HepG2 (cell line): ENCODE measurements at regions not wholly inside any gene's neighbourhood (a gene's known extent, or its start where the extent isn't known, plus 50 kb on each side); places are given as distances from the start of the nearest gene placed in this dataset.

ENCODE experiments used
- ATAC-seq: fragments of 200-7000 bp; cut with Tn5 transposase; 3 replicates; pipeline ENCODE4 v1.9.1; 2020; ENCODE audit warnings: mild to moderate bottlenecking, moderate library complexity
- BruUV-seq: library from RNA; stranded (reverse); fragments of 400-500 nt; replicated peaks from 2 replicates; lab custom pipeline; 2021; lab: Mats Ljungman, UMichigan
- CTCF ChIA-PET: fragments of 300-600 bp; formaldehyde crosslinking; extraction: SDS; loops from one replicate; lab custom pipeline; 2021; ENCODE audit warnings: low total read pairs, inconsistent platforms, low intra/inter-chr PET ratio; lab: Yijun Ruan, JAX
- POLR2A ChIA-PET: fragments of 350-600 bp; sonication (Branson Sonifier 250); formaldehyde crosslinking; loops from one replicate; lab custom pipeline; 2020; ENCODE audit warnings: antibody characterized with exemption, inconsistent platforms; lab: Yijun Ruan, JAX
- DNase-seq: peaks from one replicate; pipeline ENCODE4 v3.0.0-alpha.2; 2015; ENCODE audit warnings: low spot score
- FAIRE-seq: peaks from 3 replicates; lab custom pipeline; 2011; peaks lifted over from hg19 to GRCh38; lab: Jason Lieb, UNC
- H2AFZ ChIP-seq: one replicate; pipeline ENCODE4 v1.6.1; 2011; ENCODE audit warnings: low read length, inconsistent platforms
- H3K27ac ChIP-seq: fragments of 300-600 bp; 3 replicates; pipeline ENCODE4 v1.8.0; 2011; ENCODE audit warnings: mixed run types, mild to moderate bottlenecking, mixed read lengths, low read length, inconsistent platforms; ENCODE audit not compliant: insufficient read depth; ENCODE audit errors: extremely low read length
- H3K27me3 ChIP-seq, 2 experiments: fragments of 200-600 bp in 1 of 2; 2 replicates in 1 of 2; 3 replicates in 1 of 2; pipeline versions ENCODE4 v1.6.0 to v1.8.0; 2011; ENCODE audit warnings: low read length in 2 of 2, mild to moderate bottlenecking in 2 of 2, moderate library complexity in 2 of 2, inconsistent platforms in 1 of 2; ENCODE audit not compliant: insufficient read depth in 2 of 2, control insufficient read depth in 1 of 2
- H3K36me3 ChIP-seq, 2 experiments: fragments of 200-600 bp in 1 of 2; replicated peaks in 1 of 2; 2 replicates in 1 of 2; 3 replicates in 1 of 2; pipeline versions ENCODE4 v1.5.1 to v1.8.0; 2011; ENCODE audit warnings: low read length in 2 of 2, inconsistent platforms in 1 of 2; ENCODE audit not compliant: insufficient read depth in 2 of 2, control insufficient read depth in 1 of 2
- H3K4me1 ChIP-seq: 2 replicates; pipeline ENCODE4 v1.5.1; 2012; ENCODE audit warnings: low read length, inconsistent platforms; ENCODE audit not compliant: insufficient read depth
- H3K4me2 ChIP-seq: 2 replicates; pipeline ENCODE4 v1.6.0; 2011; ENCODE audit warnings: low read depth, low read length, inconsistent platforms
- H3K4me3 ChIP-seq, 3 experiments: fragments of 200-600 bp in 1 of 3; sonication (generic), shearing (Covaris generic) in 1 of 3; replicated peaks in 1 of 3; 2 replicates each; pipeline ENCODE4 v1.5.1; 2011 to 2016; ENCODE audit warnings: low read length in 3 of 3, inconsistent platforms in 2 of 3, low read depth in 2 of 3, mild to moderate bottlenecking in 2 of 3, control low read depth in 1 of 3, mixed read lengths in 1 of 3; ENCODE audit not compliant: insufficient read depth in 1 of 3
- H3K79me2 ChIP-seq: one replicate; pipeline ENCODE4 v1.6.1; 2011; ENCODE audit warnings: low read length, inconsistent platforms; ENCODE audit not compliant: insufficient read depth
- H3K9ac ChIP-seq: 2 replicates; pipeline ENCODE4 v1.6.0; 2011; ENCODE audit warnings: mild to moderate bottlenecking, low read depth, low read length, inconsistent platforms; ENCODE audit not compliant: insufficient read depth
- H3K9me3 ChIP-seq: 2 replicates; pipeline ENCODE4 v1.5.1; 2012; ENCODE audit warnings: mild to moderate bottlenecking, low read length
- H4K20me1 ChIP-seq: 2 replicates; pipeline ENCODE4 v1.6.0; 2011; ENCODE audit warnings: inconsistent platforms, mild to moderate bottlenecking, low read length, moderate library complexity; ENCODE audit not compliant: insufficient read depth
- GTF2F1 ChIP-seq: fragments of 150-350 bp; IDR thresholded peaks from 2 replicates; pipeline ENCODE4 v1.6.1; 2014; ENCODE audit warnings: low read length
- NCOA2 ChIP-seq: sonication (generic); formaldehyde crosslinking; IDR thresholded peaks from 2 replicates; pipeline ENCODE4 v1.8.0; 2022; ENCODE audit warnings: inconsistent platforms
- NR0B2 ChIP-seq: sonication (generic); formaldehyde crosslinking; IDR thresholded peaks from 2 replicates; pipeline ENCODE4 v1.4.0; 2020; ENCODE audit warnings: mild to moderate bottlenecking, missing genetic modification reagents
- NR2F2 ChIP-seq: IDR thresholded peaks from 2 replicates; pipeline ENCODE4 v1.6.1; 2012; ENCODE audit warnings: low read depth, inconsistent platforms, borderline replicate concordance
- SATB2 ChIP-seq: sonication (generic); formaldehyde crosslinking; IDR thresholded peaks from 2 replicates; pipeline ENCODE4 v1.5.0; 2020; ENCODE audit warnings: missing genetic modification reagents
- SP2 ChIP-seq: sonication (generic); formaldehyde crosslinking; IDR thresholded peaks from 2 replicates; pipeline ENCODE4 v1.5.1; 2020; ENCODE audit warnings: mild to moderate bottlenecking, missing genetic modification reagents
- ZFP82 ChIP-seq: sonication (generic); formaldehyde crosslinking; IDR thresholded peaks from 2 replicates; pipeline ENCODE4 v1.5.1; 2020; ENCODE audit warnings: mild to moderate bottlenecking, missing genetic modification reagents, borderline replicate concordance
- ZNF253 ChIP-seq: sonication (generic); formaldehyde crosslinking; IDR thresholded peaks from 2 replicates; pipeline ENCODE4 v1.8.0; 2022; ENCODE audit warnings: mild to moderate bottlenecking, missing genetic modification reagents, borderline replicate concordance
- ZNF264 ChIP-seq: sonication (generic); formaldehyde crosslinking; IDR thresholded peaks from 2 replicates; pipeline ENCODE4 v1.4.0; 2020; ENCODE audit warnings: missing genetic modification reagents
- ZNF44 ChIP-seq: sonication (generic); formaldehyde crosslinking; IDR thresholded peaks from 2 replicates; pipeline ENCODE4 v1.5.1; 2020; ENCODE audit warnings: mild to moderate bottlenecking, missing genetic modification reagents
- ZNF720 ChIP-seq: sonication (generic); formaldehyde crosslinking; IDR thresholded peaks from 2 replicates; pipeline ENCODE4 v1.4.0; 2020; ENCODE audit warnings: missing genetic modification reagents
- WGBS: methylation state at CpG from one replicate; pipeline ENCODE4 v1.1.6; 2017; ENCODE audit warnings: low lambda C conversion rate; 5-methylcytosine and 5-hydroxymethylcytosine counted together
- in situ Hi-C: cut with HindIII; loops from 2 replicates; pipeline ENCODE4 v1.10.0; 2017; ENCODE audit warnings: low pct_unique_long_range_greater_than_20kb; ENCODE audit not compliant: extremely low pct_ligation_motif_present
- intact Hi-C: fragments of 100-400 bp; cut with micrococcal nuclease; formaldehyde crosslinking; loops from one replicate; pipeline ENCODE4 v1.10.0; 2022; ENCODE audit not compliant: unreplicated experiment
- TF ChIP-seq, protein P1 (sequence below): sonication (generic); formaldehyde crosslinking; IDR thresholded peaks from 2 replicates; pipeline ENCODE4 v1.9.0; 2021; ENCODE audit warnings: missing genetic modification reagents, borderline replicate concordance
- TF ChIP-seq, protein P2 (sequence below): sonication (generic); formaldehyde crosslinking; IDR thresholded peaks from 2 replicates; pipeline ENCODE4 v1.4.0; 2020; ENCODE audit warnings: mild to moderate bottlenecking, missing genetic modification reagents
- TF ChIP-seq, protein P3 (sequence below): sonication (generic); formaldehyde crosslinking; IDR thresholded peaks from 2 replicates; pipeline ENCODE4 v1.8.1; 2022; ENCODE audit warnings: low read depth, mild to moderate bottlenecking, missing genetic modification reagents
- TF ChIP-seq, protein P4 (sequence below): IDR thresholded peaks from 2 replicates; pipeline ENCODE4 v1.6.1; 2018; ENCODE audit warnings: missing genetic modification reagents, mild to moderate bottlenecking, missing compliant biosample characterization

DNA sequence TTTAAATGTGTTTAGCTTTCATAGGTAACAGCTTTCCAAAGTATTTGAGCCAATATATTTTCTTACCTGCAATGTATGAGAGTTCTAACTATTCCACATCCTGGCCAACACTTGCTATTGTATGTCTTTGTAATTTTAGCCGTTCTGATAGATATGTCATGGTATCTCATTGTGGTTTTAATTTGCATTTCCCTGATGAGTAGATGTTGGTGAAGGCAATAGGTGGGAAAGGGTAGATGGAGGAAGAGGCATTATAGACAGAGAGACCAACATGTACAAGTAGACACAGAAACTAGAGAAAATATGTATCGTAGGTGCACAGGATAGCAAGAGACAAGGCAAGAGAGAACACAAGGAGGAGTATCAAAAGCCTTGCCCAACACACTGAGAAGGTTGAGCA is 54.8 kb upstream of the CCDC71L start:
- Histone ChIP-seq H3K36me3 (no peaks in the 10 kb centered on the region), H4K20me1 (no peaks in the 10 kb centered on the region), H3K4me2 (no peak overlapping the region), H3K27ac (no peak overlapping the region), H3K27me3 (no peaks in the 10 kb centered on the region; a peak in 1 of 5 replicates), H3K79me2 (no peaks in the 10 kb centered on the region), H3K4me3 (no peak overlapping the region), H3K9ac (no peak overlapping the region), H3K4me1 (no peaks in the 10 kb centered on the region), H3K9me3 (no peaks in the 10 kb centered on the region), H2AFZ (no peak overlapping the region)
- ATAC-seq (no peak), FAIRE-seq (no peak), DNase-seq (no peak)
- ChIA-PET POLR2A (no interaction called here), CTCF (no interaction called here)
- in situ Hi-C loops (no loop called here), intact Hi-C loops (no loop called here)
- no TSS peak for BruUV-seq
- 5% methylated on average over 2 of the region's 2 CpGs for WGBS
- TF ChIP-seq SP2 (CRISPR knock-in tag) (no peak), ZFP82 (CRISPR knock-in tag) (no peak), ZNF264 (CRISPR knock-in tag) (no peak), NR2F2 (no peak), ZNF44 (CRISPR knock-in tag) (no peak), NR0B2 (no peak), SATB2 (CRISPR knock-in tag) (no peak), ZNF720 (CRISPR knock-in tag) (no peak), NCOA2 (CRISPR knock-in tag) (no peak), GTF2F1 (no peak), ZNF253 (CRISPR knock-in tag) (no peak)
- TF ChIP-seq, protein P1, sequence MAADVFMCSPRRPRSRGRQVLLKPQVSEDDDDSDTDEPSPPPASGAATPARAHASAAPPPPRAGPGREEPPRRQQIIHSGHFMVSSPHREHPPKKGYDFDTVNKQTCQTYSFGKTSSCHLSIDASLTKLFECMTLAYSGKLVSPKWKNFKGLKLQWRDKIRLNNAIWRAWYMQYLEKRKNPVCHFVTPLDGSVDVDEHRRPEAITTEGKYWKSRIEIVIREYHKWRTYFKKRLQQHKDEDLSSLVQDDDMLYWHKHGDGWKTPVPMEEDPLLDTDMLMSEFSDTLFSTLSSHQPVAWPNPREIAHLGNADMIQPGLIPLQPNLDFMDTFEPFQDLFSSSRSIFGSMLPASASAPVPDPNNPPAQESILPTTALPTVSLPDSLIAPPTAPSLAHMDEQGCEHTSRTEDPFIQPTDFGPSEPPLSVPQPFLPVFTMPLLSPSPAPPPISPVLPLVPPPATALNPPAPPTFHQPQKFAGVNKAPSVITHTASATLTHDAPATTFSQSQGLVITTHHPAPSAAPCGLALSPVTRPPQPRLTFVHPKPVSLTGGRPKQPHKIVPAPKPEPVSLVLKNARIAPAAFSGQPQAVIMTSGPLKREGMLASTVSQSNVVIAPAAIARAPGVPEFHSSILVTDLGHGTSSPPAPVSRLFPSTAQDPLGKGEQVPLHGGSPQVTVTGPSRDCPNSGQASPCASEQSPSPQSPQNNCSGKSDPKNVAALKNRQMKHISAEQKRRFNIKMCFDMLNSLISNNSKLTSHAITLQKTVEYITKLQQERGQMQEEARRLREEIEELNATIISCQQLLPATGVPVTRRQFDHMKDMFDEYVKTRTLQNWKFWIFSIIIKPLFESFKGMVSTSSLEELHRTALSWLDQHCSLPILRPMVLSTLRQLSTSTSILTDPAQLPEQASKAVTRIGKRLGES (CRISPR knock-in tag): no peak
- TF ChIP-seq, protein P2, sequence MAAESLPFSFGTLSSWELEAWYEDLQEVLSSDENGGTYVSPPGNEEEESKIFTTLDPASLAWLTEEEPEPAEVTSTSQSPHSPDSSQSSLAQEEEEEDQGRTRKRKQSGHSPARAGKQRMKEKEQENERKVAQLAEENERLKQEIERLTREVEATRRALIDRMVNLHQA (CRISPR knock-in tag): no peak
- TF ChIP-seq, protein P3, sequence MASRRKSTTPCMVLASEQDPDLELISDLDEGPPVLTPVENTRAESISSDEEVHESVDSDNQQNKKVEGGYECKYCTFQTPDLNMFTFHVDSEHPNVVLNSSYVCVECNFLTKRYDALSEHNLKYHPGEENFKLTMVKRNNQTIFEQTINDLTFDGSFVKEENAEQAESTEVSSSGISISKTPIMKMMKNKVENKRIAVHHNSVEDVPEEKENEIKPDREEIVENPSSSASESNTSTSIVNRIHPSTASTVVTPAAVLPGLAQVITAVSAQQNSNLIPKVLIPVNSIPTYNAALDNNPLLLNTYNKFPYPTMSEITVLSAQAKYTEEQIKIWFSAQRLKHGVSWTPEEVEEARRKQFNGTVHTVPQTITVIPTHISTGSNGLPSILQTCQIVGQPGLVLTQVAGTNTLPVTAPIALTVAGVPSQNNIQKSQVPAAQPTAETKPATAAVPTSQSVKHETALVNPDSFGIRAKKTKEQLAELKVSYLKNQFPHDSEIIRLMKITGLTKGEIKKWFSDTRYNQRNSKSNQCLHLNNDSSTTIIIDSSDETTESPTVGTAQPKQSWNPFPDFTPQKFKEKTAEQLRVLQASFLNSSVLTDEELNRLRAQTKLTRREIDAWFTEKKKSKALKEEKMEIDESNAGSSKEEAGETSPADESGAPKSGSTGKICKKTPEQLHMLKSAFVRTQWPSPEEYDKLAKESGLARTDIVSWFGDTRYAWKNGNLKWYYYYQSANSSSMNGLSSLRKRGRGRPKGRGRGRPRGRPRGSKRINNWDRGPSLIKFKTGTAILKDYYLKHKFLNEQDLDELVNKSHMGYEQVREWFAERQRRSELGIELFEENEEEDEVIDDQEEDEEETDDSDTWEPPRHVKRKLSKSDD (CRISPR knock-in tag): no peak
- TF ChIP-seq, protein P4, sequence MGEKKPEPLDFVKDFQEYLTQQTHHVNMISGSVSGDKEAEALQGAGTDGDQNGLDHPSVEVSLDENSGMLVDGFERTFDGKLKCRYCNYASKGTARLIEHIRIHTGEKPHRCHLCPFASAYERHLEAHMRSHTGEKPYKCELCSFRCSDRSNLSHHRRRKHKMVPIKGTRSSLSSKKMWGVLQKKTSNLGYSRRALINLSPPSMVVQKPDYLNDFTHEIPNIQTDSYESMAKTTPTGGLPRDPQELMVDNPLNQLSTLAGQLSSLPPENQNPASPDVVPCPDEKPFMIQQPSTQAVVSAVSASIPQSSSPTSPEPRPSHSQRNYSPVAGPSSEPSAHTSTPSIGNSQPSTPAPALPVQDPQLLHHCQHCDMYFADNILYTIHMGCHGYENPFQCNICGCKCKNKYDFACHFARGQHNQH: no peak
